Heart left ventricle (tissue), 13 donors: ENCODE measurements at regions not wholly inside any gene's neighbourhood (a gene's known extent, or its start where the extent isn't known, plus 50 kb on each side); places are given as distances from the start of the nearest gene placed in this dataset.
"Not testable (repeated sequence)": the region's sequence is repeated elsewhere in the genome, so short reads cannot be mapped to it uniquely, and the experiment has no call there.

Experiments used
- POLR2A ChIP-seq, 2 donors: fragments of 450-650 bp; IDR thresholded peaks; one replicate each; pipeline ENCODE4 v1.6.1; 2017; ENCODE audit warnings: antibody characterized with exemption in 2 of 2, mild to moderate bottlenecking in 2 of 2, moderate library complexity in 2 of 2
- TF ChIP-seq, protein P1 (sequence below), 12 donors: fragments of 200-600 bp; sonication (generic) in 4 of 12; IDR thresholded peaks; one replicate each; pipeline versions ENCODE4 v1.5.0 to v1.8.0; 2018 to 2022; ENCODE audit warnings: antibody characterized with exemption in 12 of 12, mild to moderate bottlenecking in 5 of 12
- donor health status: ischemic (EF 13 %, LVEDD 7.1; RV severe dilation, severe dysfunction).
- donor health status: DM: no; HTN: yes; CAD: no.
- donor health status: DM: no; HTN: no; CAD: no.
- donor health status: ischemic (EF 25% LVEDD 6.9; RV normal size, moderate dysfunction).
- donor health status: ischemic (EF 25% LVEDD 5.7; RV mildly dilated, moderate dysfunction).
- donor health status: ischemic (EF 35%, LVEDD 5.7; RV mildly dilated, moderate dysfunction).
- donor health status: nonischemic (EF 11% LVEDD 7.7; RV severe dilation, severe dysfunction).
- donor health status: DM: yes; HTN: yes; CAD: no.
- donor health status: PGD.
- donor health status: ischemic (EF 29% LVEDD 5.4; RV normal size, mild dysfunction).
- donor health status: nonischemic (EF 23%, LVEDD 6.1; RV moderate dilation, normal function).

DNA sequence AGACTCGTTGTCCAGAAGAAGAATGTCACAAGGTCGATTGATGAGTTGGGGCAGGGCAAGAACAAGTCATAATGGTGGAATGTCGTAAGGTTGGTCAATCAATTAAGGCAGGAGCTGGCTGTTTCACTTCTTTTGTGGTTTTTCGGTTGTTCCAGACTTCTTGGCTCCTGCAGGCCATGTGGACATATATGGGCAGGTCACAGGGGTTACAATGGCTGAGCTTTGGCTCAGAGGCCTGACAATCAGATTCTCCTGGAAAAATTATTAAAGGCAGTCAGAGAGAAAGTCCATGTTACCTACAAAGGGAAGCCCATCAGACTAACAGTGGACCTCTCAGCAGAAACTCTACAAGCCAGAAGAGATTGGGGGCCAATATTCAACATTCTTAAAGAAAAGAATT is 785.3 kb downstream of the METTL4 start:
- TF ChIP-seq, protein P1, sequence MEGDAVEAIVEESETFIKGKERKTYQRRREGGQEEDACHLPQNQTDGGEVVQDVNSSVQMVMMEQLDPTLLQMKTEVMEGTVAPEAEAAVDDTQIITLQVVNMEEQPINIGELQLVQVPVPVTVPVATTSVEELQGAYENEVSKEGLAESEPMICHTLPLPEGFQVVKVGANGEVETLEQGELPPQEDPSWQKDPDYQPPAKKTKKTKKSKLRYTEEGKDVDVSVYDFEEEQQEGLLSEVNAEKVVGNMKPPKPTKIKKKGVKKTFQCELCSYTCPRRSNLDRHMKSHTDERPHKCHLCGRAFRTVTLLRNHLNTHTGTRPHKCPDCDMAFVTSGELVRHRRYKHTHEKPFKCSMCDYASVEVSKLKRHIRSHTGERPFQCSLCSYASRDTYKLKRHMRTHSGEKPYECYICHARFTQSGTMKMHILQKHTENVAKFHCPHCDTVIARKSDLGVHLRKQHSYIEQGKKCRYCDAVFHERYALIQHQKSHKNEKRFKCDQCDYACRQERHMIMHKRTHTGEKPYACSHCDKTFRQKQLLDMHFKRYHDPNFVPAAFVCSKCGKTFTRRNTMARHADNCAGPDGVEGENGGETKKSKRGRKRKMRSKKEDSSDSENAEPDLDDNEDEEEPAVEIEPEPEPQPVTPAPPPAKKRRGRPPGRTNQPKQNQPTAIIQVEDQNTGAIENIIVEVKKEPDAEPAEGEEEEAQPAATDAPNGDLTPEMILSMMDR (IDR thresholded peaks at IDR 0.05), result not testable (repeated sequence)
- TF ChIP-seq POLR2A (IDR thresholded peaks at IDR 0.05), result not testable (repeated sequence)
